ENCODE measurements at regions not wholly inside any gene's neighbourhood (a gene's known extent, or its start where the extent isn't known, plus 50 kb on each side); places are given as distances from the start of the nearest gene placed in this dataset.

- BruUV-seq (replicated peaks): no TSS peak
- Histone ChIP-seq H3K27ac (ENCODE audit: low read length) (no peak overlapping the region), H3K9me3 (ENCODE audit: control insufficient read depth, insufficient read depth, low read depth, low read length) (no peaks in the 10 kb centered on the region), H3K27me3 (ENCODE audit: control insufficient read depth, insufficient read depth, low read length) (no peaks in the 10 kb centered on the region), H3K36me3 (ENCODE audit: control insufficient read depth, insufficient read depth, low read length) (no peaks in the 10 kb centered on the region), H3K4me1 (ENCODE audit: control insufficient read depth, insufficient read depth, low read length) (no peaks in the 10 kb centered on the region), H3K4me3 (ENCODE audit: low read depth in 2 of 2, low read length in 2 of 2) (no peak overlapping the region)
- DNase-seq (ENCODE audit: low read depth, low spot score) (no peak), ATAC-seq (no peak)
- in situ Hi-C loops (cut with HindIII; ENCODE audit: low pct_unique_long_range_greater_than_20kb, low sequenced_read_pairs) (no loop called here), intact Hi-C loops (cut with micrococcal nuclease; ENCODE audit: unreplicated experiment) (no loop called here)
- no peak for TF ChIP-seq POLR2AphosphoS5 (IDR thresholded peaks at IDR 0.05; ENCODE audit: low read depth, low read length)
- CTCF ChIA-PET: no interaction called here
- POLR2A ChIA-PET: no interaction called here
Observed at GRCh38 chr14:28120391-28120790, 646.2 kb upstream of the FOXG1 start.

- Histone ChIP-seq H3K4me1 (ENCODE audit: control insufficient read depth, insufficient read depth, low read length) (no peaks in the 10 kb centered on the region), H3K36me3 (ENCODE audit: control insufficient read depth, insufficient read depth, low read length) (no peaks in the 10 kb centered on the region), H3K9me3 (ENCODE audit: control insufficient read depth, insufficient read depth, low read depth, low read length) (no peaks in the 10 kb centered on the region), H3K27ac (ENCODE audit: low read length) (no peak overlapping the region), H3K4me3 (ENCODE audit: low read depth in 2 of 2, low read length in 2 of 2) (no peak overlapping the region), H3K27me3 (ENCODE audit: control insufficient read depth, insufficient read depth, low read length) (no peaks in the 10 kb centered on the region)
- intact Hi-C loops (cut with micrococcal nuclease; ENCODE audit: unreplicated experiment) (no loop called here), in situ Hi-C loops (cut with HindIII; ENCODE audit: low pct_unique_long_range_greater_than_20kb, low sequenced_read_pairs) (no loop called here)
- ChIA-PET CTCF (no interaction called here), POLR2A (no interaction called here)
- TF ChIP-seq POLR2AphosphoS5 (IDR thresholded peaks at IDR 0.05; ENCODE audit: low read depth, low read length) (no peak), TCF7L2 (IDR thresholded peaks at IDR 0.05; ENCODE audit: low read depth, low read length) (no peak), CTCF (IDR thresholded peaks at IDR 0.05) (no peak)
- BruUV-seq (replicated peaks): no TSS peak
- ATAC-seq (no peak), DNase-seq (ENCODE audit: low read depth, low spot score) (no peak)
Observed at GRCh38 chr14:28121512-28122297, 644.9 kb upstream of the FOXG1 start.

GRCh38 chr14:28130610-28131284 lies 635.8 kb upstream of the FOXG1 start:
- H3K27ac ChIP-seq (ENCODE audit: low read length): no peak overlapping the region
- H3K9me3 ChIP-seq (ENCODE audit: control insufficient read depth, insufficient read depth, low read depth, low read length): no peaks in the 10 kb centered on the region
- DNase-seq (ENCODE audit: low read depth, low spot score) (no peak), ATAC-seq (no peak)
- in situ Hi-C loops (cut with HindIII; ENCODE audit: low pct_unique_long_range_greater_than_20kb, low sequenced_read_pairs) (no loop called here), intact Hi-C loops (cut with micrococcal nuclease; ENCODE audit: unreplicated experiment) (no loop called here)
- BruUV-seq (replicated peaks): no TSS peak
- ChIA-PET POLR2A (no interaction called here), CTCF (no interaction called here)
- TF ChIP-seq POLR2AphosphoS5 (IDR thresholded peaks at IDR 0.05; ENCODE audit: low read depth, low read length) (no peak), CTCF (IDR thresholded peaks at IDR 0.05) (no peak), SIN3A (IDR thresholded peaks at IDR 0.05; ENCODE audit: borderline replicate concordance, insufficient read depth, low read depth, low read length) (no peak), REST (IDR thresholded peaks at IDR 0.05; ENCODE audit: insufficient read depth in 1 of 2, low read depth in 2 of 2, low read length in 1 of 2) (no peak), TCF7L2 (IDR thresholded peaks at IDR 0.05; ENCODE audit: low read depth, low read length) (no peak)
- no peaks in the 10 kb centered on the region for H3K27me3 ChIP-seq (ENCODE audit: control insufficient read depth, insufficient read depth, low read length)
- no peak overlapping the region for H3K4me3 ChIP-seq (ENCODE audit: low read depth in 2 of 2, low read length in 2 of 2)
- no peaks in the 10 kb centered on the region for H3K4me1 ChIP-seq (ENCODE audit: control insufficient read depth, insufficient read depth, low read length)
- no peaks in the 10 kb centered on the region for H3K36me3 ChIP-seq (ENCODE audit: control insufficient read depth, insufficient read depth, low read length)
